Lower lobe of right lung (tissue), 2 donors: ENCODE measurements at regions not wholly inside any gene's neighbourhood (a gene's known extent, or its start where the extent isn't known, plus 50 kb on each side); places are given as distances from the start of the nearest gene placed in this dataset.

Experiments used
- ATAC-seq, 2 donors: fragments of 200-7000 bp; cut with Tn5 transposase; one replicate each; pipeline ENCODE4 v1.9.1; 2020 to 2022; ENCODE audit warnings: mild to moderate bottlenecking in 2 of 2, moderate library complexity in 2 of 2
- DNase-seq: peaks from one replicate; pipeline ENCODE4 v3.0.0-alpha.2; 2020
- H3K27ac ChIP-seq: fragments of 200-600 bp; one replicate; pipeline ENCODE4 v1.8.0; 2022
- H3K27me3 ChIP-seq: fragments of 200-600 bp; one replicate; pipeline ENCODE4 v1.8.0; 2022; ENCODE audit warnings: low read depth
- H3K36me3 ChIP-seq: fragments of 200-600 bp; one replicate; pipeline ENCODE4 v1.8.0; 2022; ENCODE audit warnings: mild to moderate bottlenecking
- H3K4me1 ChIP-seq: fragments of 200-600 bp; one replicate; pipeline ENCODE4 v1.8.0; 2022
- H3K4me3 ChIP-seq: fragments of 200-600 bp; one replicate; pipeline ENCODE4 v1.8.0; 2022; ENCODE audit warnings: mild to moderate bottlenecking
- H3K9me3 ChIP-seq: fragments of 200-600 bp; one replicate; pipeline ENCODE4 v1.8.0; 2022
- intact Hi-C: fragments of 100-400 bp; cut with DNase I; formaldehyde crosslinking; loops from one replicate; pipeline ENCODE4 v1.11.0; 2022
- TF ChIP-seq, protein P1 (sequence below): fragments of 200-600 bp; IDR thresholded peaks from one replicate; pipeline ENCODE4 v1.8.0; 2022; ENCODE audit warnings: antibody characterized with exemption, mild to moderate bottlenecking
- donor health status: DM: no; HTN: yes; CAD: no; lungs with severe emphysema.

DNA sequence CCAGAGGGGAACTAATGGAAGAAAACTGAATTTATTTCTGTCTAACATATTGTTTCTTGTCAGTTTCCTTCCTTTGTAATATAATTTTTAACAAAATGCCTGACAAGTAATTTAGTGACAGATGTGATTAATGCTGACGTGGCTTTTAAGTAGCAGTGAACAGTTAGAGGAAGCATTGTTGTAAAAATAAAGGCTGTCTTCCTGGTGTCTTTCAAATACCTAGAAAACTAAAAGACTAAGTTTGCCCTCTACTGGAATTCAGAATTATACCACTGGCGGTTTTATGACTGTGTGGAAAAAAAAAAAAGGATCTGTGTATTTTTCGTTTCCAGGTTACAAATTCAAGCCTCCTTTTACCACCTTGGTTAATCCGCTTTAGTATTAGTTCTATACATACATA lies 217.1 kb upstream of the DPP6 start:
- Histone ChIP-seq H3K9me3 (no peaks in the 10 kb centered on the region), H3K4me1 (no peaks in the 10 kb centered on the region), H3K27me3 (no peaks in the 10 kb centered on the region), H3K36me3 (no peaks in the 10 kb centered on the region), H3K4me3 (no peak overlapping the region), H3K27ac (no peak overlapping the region)
- intact Hi-C loops: no loop called here
- no peak for DNase-seq
- ATAC-seq: no peak
- TF ChIP-seq, protein P1, sequence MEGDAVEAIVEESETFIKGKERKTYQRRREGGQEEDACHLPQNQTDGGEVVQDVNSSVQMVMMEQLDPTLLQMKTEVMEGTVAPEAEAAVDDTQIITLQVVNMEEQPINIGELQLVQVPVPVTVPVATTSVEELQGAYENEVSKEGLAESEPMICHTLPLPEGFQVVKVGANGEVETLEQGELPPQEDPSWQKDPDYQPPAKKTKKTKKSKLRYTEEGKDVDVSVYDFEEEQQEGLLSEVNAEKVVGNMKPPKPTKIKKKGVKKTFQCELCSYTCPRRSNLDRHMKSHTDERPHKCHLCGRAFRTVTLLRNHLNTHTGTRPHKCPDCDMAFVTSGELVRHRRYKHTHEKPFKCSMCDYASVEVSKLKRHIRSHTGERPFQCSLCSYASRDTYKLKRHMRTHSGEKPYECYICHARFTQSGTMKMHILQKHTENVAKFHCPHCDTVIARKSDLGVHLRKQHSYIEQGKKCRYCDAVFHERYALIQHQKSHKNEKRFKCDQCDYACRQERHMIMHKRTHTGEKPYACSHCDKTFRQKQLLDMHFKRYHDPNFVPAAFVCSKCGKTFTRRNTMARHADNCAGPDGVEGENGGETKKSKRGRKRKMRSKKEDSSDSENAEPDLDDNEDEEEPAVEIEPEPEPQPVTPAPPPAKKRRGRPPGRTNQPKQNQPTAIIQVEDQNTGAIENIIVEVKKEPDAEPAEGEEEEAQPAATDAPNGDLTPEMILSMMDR: no peak

DNA sequence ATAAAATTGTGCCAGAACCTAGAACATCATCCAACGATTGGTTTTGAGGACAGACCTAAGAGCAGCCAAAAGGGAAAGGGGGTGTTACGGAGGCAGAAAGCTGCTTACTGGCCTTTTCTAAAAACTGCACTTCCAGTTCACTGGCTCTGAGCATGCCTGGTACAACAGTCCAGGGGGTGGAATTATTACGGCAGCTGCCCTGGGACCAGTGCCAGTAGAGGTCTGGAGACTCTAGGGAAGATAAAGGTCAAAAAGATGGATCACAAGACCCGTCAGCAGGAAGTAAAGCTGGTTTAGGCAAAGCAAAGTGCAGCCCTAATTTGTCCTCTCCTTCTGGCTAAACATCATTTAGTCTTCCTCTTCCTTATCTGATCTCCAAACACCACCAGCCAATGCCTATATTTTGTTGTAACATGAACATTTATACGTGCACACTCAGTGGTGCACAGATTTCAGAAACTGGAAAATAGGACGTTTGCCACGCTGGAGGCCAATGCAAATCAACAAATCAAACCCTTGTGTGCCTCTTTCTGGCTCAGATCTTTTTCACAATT lies 216.4 kb upstream of the DPP6 start:
- Histone ChIP-seq H3K9me3 (no peaks in the 10 kb centered on the region), H3K27ac (no peak overlapping the region), H3K4me3 (no peak overlapping the region), H3K27me3 (no peaks in the 10 kb centered on the region), H3K4me1 (no peaks in the 10 kb centered on the region), H3K36me3 (no peaks in the 10 kb centered on the region)
- no peak for ATAC-seq
- no peak for DNase-seq
- intact Hi-C loops: no loop called here
- TF ChIP-seq, protein P1: no peak

- ATAC-seq (no peak), DNase-seq (no peak)
- no peaks in the 10 kb centered on the region for H3K4me1 ChIP-seq
- H3K27ac ChIP-seq: no peak overlapping the region
- no peaks in the 10 kb centered on the region for H3K36me3 ChIP-seq
- TF ChIP-seq, protein P1: no peak
- intact Hi-C loops: no loop called here
- no peak overlapping the region for H3K4me3 ChIP-seq
- no peaks in the 10 kb centered on the region for H3K9me3 ChIP-seq
- no peaks in the 10 kb centered on the region for H3K27me3 ChIP-seq
Observed at GRCh38 chr7:153838591-153838990, 213.6 kb upstream of the DPP6 start.

DNA sequence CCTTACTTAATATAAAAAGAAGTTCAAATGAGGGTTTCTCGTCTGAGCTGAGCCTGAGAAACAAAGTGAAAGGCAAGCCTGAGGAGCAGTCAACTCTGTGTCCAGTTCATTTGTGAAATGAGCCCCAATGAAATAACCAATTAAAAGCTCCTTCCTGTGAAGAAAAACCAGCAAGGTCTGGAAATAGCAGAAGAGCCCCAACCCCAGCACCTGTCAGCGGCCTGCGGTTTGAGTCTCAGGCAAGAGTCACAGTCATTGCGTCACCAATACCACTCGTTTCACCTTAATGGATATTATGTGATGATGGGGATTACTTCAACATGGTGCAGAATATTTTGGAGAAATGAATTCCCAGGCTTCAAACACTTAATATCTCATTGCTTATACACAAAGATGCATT lies 211.3 kb upstream of the DPP6 start:
- Histone ChIP-seq H3K4me1 (no peaks in the 10 kb centered on the region), H3K36me3 (no peaks in the 10 kb centered on the region), H3K27ac (no peak overlapping the region), H3K9me3 (no peaks in the 10 kb centered on the region), H3K27me3 (no peaks in the 10 kb centered on the region), H3K4me3 (no peak overlapping the region)
- intact Hi-C loops: no loop called here
- no peak for DNase-seq
- ATAC-seq: no peak
- TF ChIP-seq, protein P1: no peak

GRCh38 chr7:153847828-153848227 lies 204.4 kb upstream of the DPP6 start:
- DNase-seq (no peak), ATAC-seq (no peak)
- Histone ChIP-seq H3K4me3 (no peak overlapping the region), H3K4me1 (no peaks in the 10 kb centered on the region), H3K36me3 (no peaks in the 10 kb centered on the region), H3K27ac (no peak overlapping the region), H3K9me3 (no peaks in the 10 kb centered on the region), H3K27me3 (no peaks in the 10 kb centered on the region)
- TF ChIP-seq, protein P1: no peak
- intact Hi-C loops: no loop called here

DNA sequence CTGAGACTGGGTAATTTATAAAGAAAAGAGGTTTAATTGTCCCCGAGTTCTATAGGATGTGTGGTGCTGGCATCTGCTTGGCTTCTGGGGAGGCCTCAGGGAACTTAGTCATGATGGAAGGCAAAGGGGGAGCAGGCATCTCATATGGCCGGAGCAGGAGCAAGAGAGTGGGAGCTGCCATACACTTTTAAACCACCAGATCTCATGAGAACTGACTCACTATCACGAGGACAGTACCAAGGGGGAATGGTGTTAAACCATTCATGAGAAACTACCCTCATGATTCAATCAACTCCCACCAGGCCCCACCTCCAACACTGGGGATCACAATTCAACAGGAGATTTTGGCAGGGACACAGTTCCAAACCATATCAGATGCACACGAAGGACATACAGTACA lies 199.9 kb upstream of the DPP6 start:
- Histone ChIP-seq H3K4me3 (no peak overlapping the region), H3K9me3 (no peaks in the 10 kb centered on the region), H3K27me3 (no peaks in the 10 kb centered on the region), H3K27ac (no peak overlapping the region), H3K4me1 (no peaks in the 10 kb centered on the region), H3K36me3 (no peaks in the 10 kb centered on the region)
- intact Hi-C loops: no loop called here
- ATAC-seq: no peak
- no peak for DNase-seq
- TF ChIP-seq, protein P1: no peak
